ENCODE measurements at regions not wholly inside any gene's neighbourhood (a gene's known extent, or its start where the extent isn't known, plus 50 kb on each side); places are given as distances from the start of the nearest gene placed in this dataset.

DNA sequence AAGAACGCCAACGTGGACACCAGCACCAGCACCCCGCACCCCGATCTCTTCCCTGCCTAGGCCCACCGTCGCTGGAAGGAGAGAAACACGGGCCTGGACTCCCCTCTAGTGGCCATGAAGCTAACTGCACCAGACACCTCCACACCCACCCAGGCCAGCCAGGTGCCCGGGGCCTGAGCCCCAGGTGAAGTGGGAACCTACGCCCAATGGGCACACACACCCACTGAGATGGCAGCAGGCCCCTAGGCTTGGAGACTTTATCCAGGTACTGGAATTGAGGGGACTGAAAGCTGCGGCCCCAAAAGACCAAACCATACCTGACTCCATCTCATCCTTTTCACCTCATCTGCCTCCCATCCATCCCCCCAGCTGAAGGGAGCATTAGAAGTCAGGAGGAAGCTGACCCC lies 81.0 kb downstream of the BUD13 start:
- intact Hi-C loops (cut with DNase I; ENCODE audit: low total_unique reads) = no loop called here
- peak in 1 of 2 donors; percentile 65 for DNase-seq
- TF ChIP-seq, protein P1, sequence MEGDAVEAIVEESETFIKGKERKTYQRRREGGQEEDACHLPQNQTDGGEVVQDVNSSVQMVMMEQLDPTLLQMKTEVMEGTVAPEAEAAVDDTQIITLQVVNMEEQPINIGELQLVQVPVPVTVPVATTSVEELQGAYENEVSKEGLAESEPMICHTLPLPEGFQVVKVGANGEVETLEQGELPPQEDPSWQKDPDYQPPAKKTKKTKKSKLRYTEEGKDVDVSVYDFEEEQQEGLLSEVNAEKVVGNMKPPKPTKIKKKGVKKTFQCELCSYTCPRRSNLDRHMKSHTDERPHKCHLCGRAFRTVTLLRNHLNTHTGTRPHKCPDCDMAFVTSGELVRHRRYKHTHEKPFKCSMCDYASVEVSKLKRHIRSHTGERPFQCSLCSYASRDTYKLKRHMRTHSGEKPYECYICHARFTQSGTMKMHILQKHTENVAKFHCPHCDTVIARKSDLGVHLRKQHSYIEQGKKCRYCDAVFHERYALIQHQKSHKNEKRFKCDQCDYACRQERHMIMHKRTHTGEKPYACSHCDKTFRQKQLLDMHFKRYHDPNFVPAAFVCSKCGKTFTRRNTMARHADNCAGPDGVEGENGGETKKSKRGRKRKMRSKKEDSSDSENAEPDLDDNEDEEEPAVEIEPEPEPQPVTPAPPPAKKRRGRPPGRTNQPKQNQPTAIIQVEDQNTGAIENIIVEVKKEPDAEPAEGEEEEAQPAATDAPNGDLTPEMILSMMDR (IDR thresholded peaks at IDR 0.05) = peak; percentile 79 to 80
- Histone ChIP-seq H3K27ac (no peak overlapping the region), H3K4me3 (no peak overlapping the region), H3K27me3 (peaks cover 0 to 36% of the 10 kb centered on the region in 2 donors), H3K9me3 (no peaks in the 10 kb centered on the region), H3K36me3 (no peaks in the 10 kb centered on the region), H3K4me1 (no peaks in the 10 kb centered on the region)

DNA sequence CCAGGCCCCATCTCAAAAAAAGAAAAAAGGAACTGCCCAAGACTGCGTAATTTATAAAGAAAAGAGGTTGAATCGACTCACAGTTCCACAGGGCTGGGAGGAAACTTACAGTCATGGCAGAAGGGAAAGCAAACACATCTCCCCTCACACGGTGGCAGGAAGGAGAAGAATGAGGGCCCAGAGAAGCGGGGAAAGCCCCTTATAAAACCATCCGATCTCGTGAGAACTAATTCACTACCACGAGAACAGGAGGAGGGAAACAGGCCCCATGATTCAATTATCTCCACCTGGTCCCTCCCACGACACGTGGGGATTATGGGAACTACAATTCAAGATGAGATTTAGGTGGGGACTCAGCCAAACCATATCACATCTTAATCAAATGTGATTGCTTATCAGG lies 82.2 kb downstream of the BUD13 start:
- intact Hi-C loops (cut with DNase I; ENCODE audit: low total_unique reads) = no loop called here
- H3K36me3 ChIP-seq = no peaks in the 10 kb centered on the region

DNA sequence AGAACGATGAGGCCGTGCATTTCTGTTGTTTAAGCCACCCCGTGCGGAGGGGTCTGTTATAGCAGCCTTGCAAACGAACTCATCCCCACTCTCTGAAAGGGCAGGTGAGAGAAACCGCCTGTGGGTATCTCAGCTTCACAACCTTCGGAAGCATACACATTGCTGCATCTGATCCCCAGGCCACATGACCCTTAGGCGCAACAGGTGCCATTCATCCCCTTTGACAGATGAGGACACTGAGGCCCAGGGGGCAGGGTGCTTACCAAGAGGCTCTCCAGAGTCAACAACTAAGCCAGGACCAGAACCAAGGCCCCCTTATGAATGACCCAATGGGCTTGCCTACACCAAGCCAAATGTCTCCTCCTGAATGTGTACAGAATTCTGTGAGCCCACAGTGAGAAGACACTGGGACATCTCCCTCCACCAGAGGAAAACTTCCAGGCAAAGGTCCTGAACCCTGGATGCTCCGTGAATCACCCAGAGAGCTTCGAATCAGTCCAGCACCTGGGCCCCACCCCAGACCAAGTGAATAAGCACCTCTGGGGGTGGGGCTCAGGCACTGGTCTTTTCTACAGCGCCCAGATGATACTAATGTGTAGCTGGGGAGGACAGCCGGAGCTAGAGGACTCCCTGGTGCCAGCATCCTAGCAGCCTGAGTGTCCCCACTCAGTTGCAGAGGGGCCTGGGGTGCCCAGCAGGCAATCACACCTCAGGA lies 83.2 kb downstream of the BUD13 start:
- intact Hi-C loops (cut with DNase I; ENCODE audit: low total_unique reads) = no loop called here
- H3K9me3 ChIP-seq = no peaks in the 10 kb centered on the region
- DNase-seq = no peak
- no peaks in the 10 kb centered on the region for H3K36me3 ChIP-seq
- H3K27me3 ChIP-seq = peaks cover 0 to 22% of the 10 kb centered on the region in 2 donors
- no peaks in the 10 kb centered on the region for H3K4me1 ChIP-seq
- no peak overlapping the region for H3K27ac ChIP-seq
- H3K4me3 ChIP-seq = no peak overlapping the region
- TF ChIP-seq, protein P1 (IDR thresholded peaks at IDR 0.05) = no peak

More for the DNA sequence above, 82.2 kb downstream of the BUD13 start:
- TF ChIP-seq, protein P1 (IDR thresholded peaks at IDR 0.05) = no peak
- H3K9me3 ChIP-seq = no peaks in the 10 kb centered on the region
- no peaks in the 10 kb centered on the region for H3K4me1 ChIP-seq
- H3K27me3 ChIP-seq = peaks cover 0 to 27% of the 10 kb centered on the region in 2 donors
- no peak overlapping the region for H3K4me3 ChIP-seq
- no peak overlapping the region for H3K27ac ChIP-seq
- DNase-seq = no peak

DNA sequence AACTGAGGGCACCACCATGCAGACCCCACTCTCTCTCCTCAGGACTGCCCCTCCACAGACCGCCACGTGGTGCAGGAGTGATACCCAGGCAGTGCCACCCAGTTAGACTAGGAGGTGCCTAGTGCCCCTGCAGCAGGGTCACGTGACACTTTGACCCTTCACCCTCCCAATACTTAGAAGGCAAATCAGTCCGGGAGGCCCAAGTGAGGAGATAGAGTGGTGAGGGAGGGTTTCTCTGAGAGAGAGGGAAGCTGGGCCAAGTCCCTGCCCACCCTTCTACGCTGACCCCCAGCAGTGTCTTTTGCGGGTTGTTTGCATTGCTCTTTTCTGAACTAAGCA lies 84.6 kb downstream of the BUD13 start:
- intact Hi-C loops (cut with DNase I; ENCODE audit: low total_unique reads) = no loop called here
- no peak overlapping the region for H3K27ac ChIP-seq
- peaks cover 0 to 20% of the 10 kb centered on the region in 2 donors for H3K27me3 ChIP-seq
- TF ChIP-seq, protein P1 (IDR thresholded peaks at IDR 0.05) = no peak
- H3K9me3 ChIP-seq = no peaks in the 10 kb centered on the region
- DNase-seq = no peak
- H3K36me3 ChIP-seq = no peaks in the 10 kb centered on the region
- no peak overlapping the region for H3K4me3 ChIP-seq
- no peaks in the 10 kb centered on the region for H3K4me1 ChIP-seq

DNA sequence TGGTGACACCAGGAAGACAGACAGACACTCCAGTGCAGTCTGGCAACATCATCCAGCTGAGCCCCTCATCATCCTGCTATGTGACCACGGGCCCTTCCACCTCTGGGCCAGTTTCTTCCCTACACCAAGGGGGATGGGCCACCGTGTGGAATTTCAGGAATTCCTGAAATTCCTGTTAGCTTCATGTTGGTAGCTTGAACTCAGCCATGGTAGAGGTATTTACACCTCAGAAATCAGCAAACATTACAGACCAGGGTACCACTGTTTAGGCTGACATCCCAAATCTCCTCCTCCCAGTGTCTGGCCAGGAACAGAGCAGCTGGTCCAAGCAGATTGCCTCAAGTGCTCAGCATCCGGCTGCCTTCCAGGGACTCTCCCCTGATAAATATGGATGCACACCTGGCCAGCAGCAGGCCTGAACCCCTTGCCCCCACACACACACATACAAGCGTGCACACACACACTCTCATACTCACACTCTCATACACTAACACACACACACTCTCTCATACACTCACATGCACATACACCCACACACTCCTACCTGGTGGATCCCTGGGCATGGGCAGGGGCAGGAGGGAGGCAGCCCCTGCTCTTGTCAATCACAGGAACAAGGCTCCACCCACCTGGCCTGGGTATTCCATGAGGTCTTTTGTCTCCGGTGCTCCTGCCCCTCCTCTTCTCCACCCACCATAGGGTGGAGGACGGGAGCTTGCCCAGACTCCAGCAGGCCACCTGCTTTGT lies 85.2 kb downstream of the BUD13 start:
- Histone ChIP-seq H3K27ac (no peak overlapping the region), H3K36me3 (no peaks in the 10 kb centered on the region), H3K4me1 (no peaks in the 10 kb centered on the region), H3K9me3 (no peaks in the 10 kb centered on the region), H3K27me3 (peaks cover 0 to 20% of the 10 kb centered on the region in 2 donors), H3K4me3 (no peak overlapping the region)
- DNase-seq = peak in 1 of 2 donors; percentile 31
- TF ChIP-seq, protein P1 (IDR thresholded peaks at IDR 0.05) = no peak
- intact Hi-C loops (cut with DNase I; ENCODE audit: low total_unique reads) = no loop called here
